ENCODE measurements at regions not wholly inside any gene's neighbourhood (a gene's known extent, or its start where the extent isn't known, plus 50 kb on each side); places are given as distances from the start of the nearest gene placed in this dataset.

DNA sequence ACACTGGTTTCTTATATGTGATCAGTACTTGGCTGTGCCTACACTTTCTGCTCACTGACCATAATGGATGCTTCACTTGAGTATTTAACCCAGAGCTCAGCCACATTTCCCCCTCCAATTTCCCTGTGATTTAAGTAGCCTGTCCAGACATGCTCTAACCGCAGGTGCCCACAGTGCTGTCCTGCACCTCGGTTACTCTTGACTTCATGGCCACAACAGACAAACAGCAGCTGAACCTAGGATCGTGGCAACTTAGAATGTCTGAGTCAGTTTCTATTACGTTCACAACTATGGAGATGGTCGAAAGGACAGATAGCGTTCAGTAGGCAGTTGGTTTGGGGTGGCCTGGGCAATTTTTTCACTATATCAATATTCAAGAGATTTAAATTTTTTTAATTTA lies 306.9 kb upstream of the SGK1 start:
- WGBS (ENCODE audit: extremely low coverage, insufficient coverage, insufficient read length): no CpG with 5 or more reads among the region's 6 CpGs
- Histone ChIP-seq H3K79me2 (ENCODE audit: control insufficient read depth, insufficient read depth, low read length, poor library complexity) (no peaks in the 10 kb centered on the region), H3K79me1 (ENCODE audit: low read length) (no peaks in the 10 kb centered on the region), H3K14ac (ENCODE audit: low read length) (no peak overlapping the region), H3K4me3 (ENCODE audit: low read depth, low read length) (no peak overlapping the region), H3K4ac (ENCODE audit: low read depth, low read length) (no peak overlapping the region), H3K36me3 (ENCODE audit: control insufficient read depth in 1 of 2, insufficient read depth in 2 of 2, low read length in 2 of 2) (no peaks in the 10 kb centered on the region), H3K9me3 (ENCODE audit: insufficient read depth, low read depth, low read length) (no peaks in the 10 kb centered on the region), H3K27me3 (ENCODE audit: insufficient read depth, low read length) (no peaks in the 10 kb centered on the region), H3K9ac (ENCODE audit: low read length) (no peak overlapping the region), H3K23ac (ENCODE audit: low read length) (no peak overlapping the region), H3K27ac (ENCODE audit: low read depth, low read length) (no peak overlapping the region), H2BK120ac (ENCODE audit: insufficient read depth, low read length, poor library complexity) (no peak overlapping the region), H3K18ac (ENCODE audit: low read length) (no peak overlapping the region), H2AK5ac (ENCODE audit: low read length) (no peak overlapping the region), H3K4me1 (ENCODE audit: control insufficient read depth in 1 of 2, insufficient read depth in 2 of 2, low read length in 2 of 2) (no peaks in the 10 kb centered on the region), H2AFZ (ENCODE audit: insufficient read depth, low read length, poor library complexity) (no peak overlapping the region), H2BK5ac (ENCODE audit: low read depth, low read length, poor library complexity) (no peak overlapping the region), H4K12ac (ENCODE audit: low read depth, low read length) (no peak overlapping the region), H4K91ac (ENCODE audit: low read depth, low read length) (no peak overlapping the region), H3K4me2 (ENCODE audit: low read length) (no peak overlapping the region), H4K8ac (ENCODE audit: low read depth, low read length) (no peak overlapping the region), H2BK12ac (ENCODE audit: low read length) (no peak overlapping the region)
- DNase-seq: no peak

DNA sequence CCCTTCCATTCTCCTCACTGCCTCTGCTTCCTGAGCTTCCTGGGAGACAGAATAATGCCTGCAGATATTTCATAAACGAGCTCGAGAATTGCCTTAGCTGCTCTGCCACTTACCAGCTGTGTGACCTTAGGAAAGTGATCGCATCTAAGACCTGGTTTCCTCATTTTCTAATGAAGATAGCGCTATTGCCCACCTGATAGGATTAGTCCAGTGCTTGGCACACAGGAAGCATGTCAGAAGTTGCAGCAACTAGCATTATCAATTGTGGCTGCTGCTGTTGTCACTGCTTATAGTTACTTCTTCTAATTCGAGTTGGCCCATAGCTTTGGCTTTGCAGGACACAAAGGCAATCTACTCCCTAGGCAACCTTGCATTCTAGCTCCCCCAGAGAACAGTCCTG lies 305.5 kb upstream of the SGK1 start:
- Histone ChIP-seq H3K4me1 (ENCODE audit: control insufficient read depth in 1 of 2, insufficient read depth in 2 of 2, low read length in 2 of 2) (no peaks in the 10 kb centered on the region), H4K12ac (ENCODE audit: low read depth, low read length) (no peak overlapping the region), H2AFZ (ENCODE audit: insufficient read depth, low read length, poor library complexity) (no peak overlapping the region), H4K8ac (ENCODE audit: low read depth, low read length) (no peak overlapping the region), H2BK5ac (ENCODE audit: low read depth, low read length, poor library complexity) (no peak overlapping the region), H3K79me1 (ENCODE audit: low read length) (no peaks in the 10 kb centered on the region), H3K18ac (ENCODE audit: low read length) (no peak overlapping the region), H4K91ac (ENCODE audit: low read depth, low read length) (no peak overlapping the region), H3K79me2 (ENCODE audit: control insufficient read depth, insufficient read depth, low read length, poor library complexity) (no peaks in the 10 kb centered on the region), H2AK5ac (ENCODE audit: low read length) (no peak overlapping the region), H3K27ac (ENCODE audit: low read depth, low read length) (no peak overlapping the region), H2BK12ac (ENCODE audit: low read length) (no peak overlapping the region), H3K27me3 (ENCODE audit: insufficient read depth, low read length) (no peaks in the 10 kb centered on the region), H3K14ac (ENCODE audit: low read length) (no peak overlapping the region), H3K4me2 (ENCODE audit: low read length) (no peak overlapping the region), H3K9ac (ENCODE audit: low read length) (no peak overlapping the region), H3K36me3 (ENCODE audit: control insufficient read depth in 1 of 2, insufficient read depth in 2 of 2, low read length in 2 of 2) (no peaks in the 10 kb centered on the region), H3K4ac (ENCODE audit: low read depth, low read length) (no peak overlapping the region), H3K23ac (ENCODE audit: low read length) (peak overlapping the region; percentile 64), H2BK120ac (ENCODE audit: insufficient read depth, low read length, poor library complexity) (no peak overlapping the region), H3K9me3 (ENCODE audit: insufficient read depth, low read depth, low read length) (no peaks in the 10 kb centered on the region), H3K4me3 (ENCODE audit: low read depth, low read length) (no peak overlapping the region)
- no peak for DNase-seq
- WGBS (ENCODE audit: extremely low coverage, insufficient coverage, insufficient read length): no CpG with 5 or more reads among the region's 5 CpGs

- no CpG with 5 or more reads among the region's 4 CpGs for WGBS (ENCODE audit: extremely low coverage, insufficient coverage, insufficient read length)
- H3K4me1 ChIP-seq (ENCODE audit: control insufficient read depth in 1 of 2, insufficient read depth in 2 of 2, low read length in 2 of 2): no peaks in the 10 kb centered on the region
- no peak overlapping the region for H3K4me3 ChIP-seq (ENCODE audit: low read depth, low read length)
- no peak overlapping the region for H3K14ac ChIP-seq (ENCODE audit: low read length)
- no peak overlapping the region for H2BK120ac ChIP-seq (ENCODE audit: insufficient read depth, low read length, poor library complexity)
- no peak overlapping the region for H3K18ac ChIP-seq (ENCODE audit: low read length)
- H2BK12ac ChIP-seq (ENCODE audit: low read length): no peak overlapping the region
- no peak overlapping the region for H4K12ac ChIP-seq (ENCODE audit: low read depth, low read length)
- H3K36me3 ChIP-seq (ENCODE audit: control insufficient read depth in 1 of 2, insufficient read depth in 2 of 2, low read length in 2 of 2): no peaks in the 10 kb centered on the region
- H3K9me3 ChIP-seq (ENCODE audit: insufficient read depth, low read depth, low read length): no peaks in the 10 kb centered on the region
- H3K9ac ChIP-seq (ENCODE audit: low read length): no peak overlapping the region
- no peaks in the 10 kb centered on the region for H3K79me2 ChIP-seq (ENCODE audit: control insufficient read depth, insufficient read depth, low read length, poor library complexity)
- H3K4me2 ChIP-seq (ENCODE audit: low read length): no peak overlapping the region
- DNase-seq: no peak
- H3K27me3 ChIP-seq (ENCODE audit: insufficient read depth, low read length): no peaks in the 10 kb centered on the region
- H2AK5ac ChIP-seq (ENCODE audit: low read length): no peak overlapping the region
- H4K8ac ChIP-seq (ENCODE audit: low read depth, low read length): no peak overlapping the region
- H3K79me1 ChIP-seq (ENCODE audit: low read length): no peaks in the 10 kb centered on the region
- no peak overlapping the region for H2BK5ac ChIP-seq (ENCODE audit: low read depth, low read length, poor library complexity)
- H3K23ac ChIP-seq (ENCODE audit: low read length): no peak overlapping the region
- H2AFZ ChIP-seq (ENCODE audit: insufficient read depth, low read length, poor library complexity): no peak overlapping the region
- H4K91ac ChIP-seq (ENCODE audit: low read depth, low read length): no peak overlapping the region
- no peak overlapping the region for H3K27ac ChIP-seq (ENCODE audit: low read depth, low read length)
- H3K4ac ChIP-seq (ENCODE audit: low read depth, low read length): no peak overlapping the region
These were observed 304.7 kb upstream of the SGK1 start for GRCh38 chr6:134622382-134623173.

DNA sequence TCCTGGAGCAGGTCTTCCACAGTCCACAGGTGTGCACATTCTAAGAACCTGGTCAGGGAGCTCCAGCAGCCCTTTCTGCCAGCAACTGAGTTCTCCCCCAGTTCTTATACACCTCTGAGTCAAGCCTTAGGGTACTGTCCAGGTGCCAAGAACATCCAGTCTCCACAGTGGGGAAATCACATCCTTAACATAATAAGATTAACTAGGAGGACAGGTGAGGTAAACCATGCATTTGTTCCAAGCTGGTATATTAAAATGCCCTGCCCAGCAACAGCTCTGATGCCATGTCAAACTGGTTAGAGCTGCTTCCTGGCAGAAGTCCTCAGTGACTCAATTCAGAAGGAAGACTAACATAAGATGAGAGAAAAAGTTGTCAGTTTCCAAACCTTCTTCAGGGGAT lies 303.9 kb upstream of the SGK1 start:
- no peak overlapping the region for H3K18ac ChIP-seq (ENCODE audit: low read length)
- H3K27ac ChIP-seq (ENCODE audit: low read depth, low read length): no peak overlapping the region
- H3K9ac ChIP-seq (ENCODE audit: low read length): no peak overlapping the region
- no peaks in the 10 kb centered on the region for H3K79me2 ChIP-seq (ENCODE audit: control insufficient read depth, insufficient read depth, low read length, poor library complexity)
- H3K4me3 ChIP-seq (ENCODE audit: low read depth, low read length): no peak overlapping the region
- H3K79me1 ChIP-seq (ENCODE audit: low read length): no peaks in the 10 kb centered on the region
- H2AK5ac ChIP-seq (ENCODE audit: low read length): no peak overlapping the region
- H3K36me3 ChIP-seq (ENCODE audit: control insufficient read depth in 1 of 2, insufficient read depth in 2 of 2, low read length in 2 of 2): no peaks in the 10 kb centered on the region
- no peaks in the 10 kb centered on the region for H3K9me3 ChIP-seq (ENCODE audit: insufficient read depth, low read depth, low read length)
- H4K8ac ChIP-seq (ENCODE audit: low read depth, low read length): no peak overlapping the region
- H3K4me1 ChIP-seq (ENCODE audit: control insufficient read depth in 1 of 2, insufficient read depth in 2 of 2, low read length in 2 of 2): no peaks in the 10 kb centered on the region
- H3K4me2 ChIP-seq (ENCODE audit: low read length): no peak overlapping the region
- no peak overlapping the region for H2BK12ac ChIP-seq (ENCODE audit: low read length)
- H2BK120ac ChIP-seq (ENCODE audit: insufficient read depth, low read length, poor library complexity): no peak overlapping the region
- no peak overlapping the region for H3K14ac ChIP-seq (ENCODE audit: low read length)
- no peak overlapping the region for H3K4ac ChIP-seq (ENCODE audit: low read depth, low read length)
- no peaks in the 10 kb centered on the region for H3K27me3 ChIP-seq (ENCODE audit: insufficient read depth, low read length)
- no peak overlapping the region for H4K12ac ChIP-seq (ENCODE audit: low read depth, low read length)
- no peak overlapping the region for H4K91ac ChIP-seq (ENCODE audit: low read depth, low read length)
- no peak overlapping the region for H2BK5ac ChIP-seq (ENCODE audit: low read depth, low read length, poor library complexity)
- no peak overlapping the region for H3K23ac ChIP-seq (ENCODE audit: low read length)
- DNase-seq: no peak
- H2AFZ ChIP-seq (ENCODE audit: insufficient read depth, low read length, poor library complexity): no peak overlapping the region
